Liver (tissue), 3 donors: ENCODE measurements at regions not wholly inside any gene's neighbourhood (a gene's known extent, or its start where the extent isn't known, plus 50 kb on each side); places are given as distances from the start of the nearest gene placed in this dataset.

ENCODE experiments used
- CTCF ChIP-seq: fragments of 150-350 bp; IDR thresholded peaks from 2 replicates; pipeline ENCODE4 v1.5.1; 2017; ENCODE audit warnings: improper control_type of control experiment, low read depth, low read length; ENCODE audit not compliant: missing input control
- FOXA1 ChIP-seq: IDR thresholded peaks from 2 replicates; pipeline ENCODE4 v1.6.1; 2016; ENCODE audit warnings: antibody characterized with exemption
- GABPA ChIP-seq, 2 donors: IDR thresholded peaks in 1 of 2; conservative IDR thresholded peaks in 1 of 2; 2 replicates each; pipeline ENCODE4 v1.6.1; 2016; ENCODE audit warnings: antibody characterized with exemption in 2 of 2, mild to moderate bottlenecking in 1 of 2, moderate library complexity in 1 of 2
- JUND ChIP-seq, 2 donors: IDR thresholded peaks; 2 replicates each; pipeline ENCODE4 v1.6.1; 2016; ENCODE audit warnings: antibody characterized with exemption in 2 of 2
- RAD21 ChIP-seq, 2 donors: IDR thresholded peaks; 2 replicates each; pipeline ENCODE4 v1.6.1; 2016; ENCODE audit warnings: antibody characterized with exemption in 2 of 2, mild to moderate bottlenecking in 2 of 2
- TAF1 ChIP-seq: conservative IDR thresholded peaks from 2 replicates; pipeline ENCODE4 v1.6.1; 2016; ENCODE audit warnings: antibody characterized with exemption, mild to moderate bottlenecking
- donor health status: healthy.
- donor health status: healthy.

- TF ChIP-seq CTCF (no peak), RAD21 (IDR thresholded peaks at IDR 0.05) (no peak), JUND (IDR thresholded peaks at IDR 0.05) (no peak), TAF1 (no peak), GABPA (IDR thresholded peaks at IDR 0.05 in 1 of 2, conservative IDR thresholded peaks at IDR 0.05 in 1 of 2) (no peak), FOXA1 (no peak)
These were observed 119.1 kb upstream of the CLINT1 start for GRCh38 chr5:157978061-157978460.
